ENCODE measurements at regions not wholly inside any gene's neighbourhood (a gene's known extent, or its start where the extent isn't known, plus 50 kb on each side); places are given as distances from the start of the nearest gene placed in this dataset.

GRCh38 chr18:2412996-2413751 is 158.1 kb downstream of the METTL4 start:
- no peak for TF ChIP-seq CTCF (IDR thresholded peaks at IDR 0.05; ENCODE audit: low read depth, low read length)
- no peak for DNase-seq (ENCODE audit: extremely low read depth, low read depth)

- DNase-seq (ENCODE audit: extremely low read depth, low read depth) = no peak
- no peak for TF ChIP-seq CTCF (IDR thresholded peaks at IDR 0.05; ENCODE audit: low read depth, low read length)
Measured at GRCh38 chr18:2414235-2414634, 157.1 kb downstream of the METTL4 start.

GRCh38 chr18:2415656-2416055 is 155.6 kb downstream of the METTL4 start:
- DNase-seq (ENCODE audit: extremely low read depth, low read depth) = no peak
- TF ChIP-seq CTCF (IDR thresholded peaks at IDR 0.05; ENCODE audit: low read depth, low read length) = no peak

GRCh38 chr18:2417861-2418610 is 153.3 kb downstream of the METTL4 start:
- DNase-seq (ENCODE audit: extremely low read depth, low read depth) = no peak
- no peak for TF ChIP-seq CTCF (IDR thresholded peaks at IDR 0.05; ENCODE audit: low read depth, low read length)

GRCh38 chr18:2420367-2420766 is 150.9 kb downstream of the METTL4 start:
- no peak for TF ChIP-seq CTCF (IDR thresholded peaks at IDR 0.05; ENCODE audit: low read depth, low read length)
- DNase-seq (ENCODE audit: extremely low read depth, low read depth) = no peak

GRCh38 chr18:2423761-2424160 is 147.5 kb downstream of the METTL4 start:
- no peak for TF ChIP-seq CTCF (IDR thresholded peaks at IDR 0.05; ENCODE audit: low read depth, low read length)

GRCh38 chr18:2424420-2424819 is 146.9 kb downstream of the METTL4 start:
- DNase-seq (ENCODE audit: extremely low read depth, low read depth) = no peak
- TF ChIP-seq CTCF (IDR thresholded peaks at IDR 0.05; ENCODE audit: low read depth, low read length) = no peak

More at GRCh38 chr18:2423761-2424160, 147.5 kb downstream of the METTL4 start:
- DNase-seq (ENCODE audit: extremely low read depth, low read depth) = no peak

Measured in AG09319 (cell line).